Upper lobe of left lung (tissue), 4 donors: ENCODE measurements at regions not wholly inside any gene's neighbourhood (a gene's known extent, or its start where the extent isn't known, plus 50 kb on each side); places are given as distances from the start of the nearest gene placed in this dataset.

Experiments
- CTCF ChIP-seq, 6 experiments: fragments of 450-650 bp in 4 of 6; fragments of 200-600 bp in 2 of 6; sonication (generic) in 2 of 6; IDR thresholded peaks; one replicate each; pipeline ENCODE4 v1.5.1; 2016 to 2019; ENCODE audit warnings: antibody characterized with exemption in 6 of 6
- EP300 ChIP-seq, 4 donors: sonication (generic); formaldehyde crosslinking; IDR thresholded peaks; one replicate each; pipeline ENCODE4 v1.5.1; 2017; ENCODE audit warnings: antibody characterized with exemption in 4 of 4, control low read depth in 2 of 4
- POLR2A ChIP-seq, 4 donors: fragments of 450-650 bp; IDR thresholded peaks; one replicate each; pipeline ENCODE4 v1.5.1; 2016 to 2017; ENCODE audit warnings: antibody characterized with exemption in 4 of 4, mild to moderate bottlenecking in 2 of 4
- POLR2AphosphoS5 ChIP-seq, 2 donors: sonication (generic); formaldehyde crosslinking; IDR thresholded peaks; one replicate each; pipeline ENCODE4 v1.5.1; 2017; ENCODE audit warnings: antibody characterized with exemption in 2 of 2

- no peak for TF ChIP-seq CTCF (IDR thresholded peaks at IDR 0.05)
- no peak for TF ChIP-seq POLR2A (IDR thresholded peaks at IDR 0.05)
- TF ChIP-seq POLR2AphosphoS5 (IDR thresholded peaks at IDR 0.05): no peak
- TF ChIP-seq EP300 (IDR thresholded peaks at IDR 0.05): no peak
Measured at GRCh38 chr11:69887841-69888427, 68.7 kb upstream of the FGF3 start.
